ENCODE measurements at regions not wholly inside any gene's neighbourhood (a gene's known extent, or its start where the extent isn't known, plus 50 kb on each side); places are given as distances from the start of the nearest gene placed in this dataset.

DNA sequence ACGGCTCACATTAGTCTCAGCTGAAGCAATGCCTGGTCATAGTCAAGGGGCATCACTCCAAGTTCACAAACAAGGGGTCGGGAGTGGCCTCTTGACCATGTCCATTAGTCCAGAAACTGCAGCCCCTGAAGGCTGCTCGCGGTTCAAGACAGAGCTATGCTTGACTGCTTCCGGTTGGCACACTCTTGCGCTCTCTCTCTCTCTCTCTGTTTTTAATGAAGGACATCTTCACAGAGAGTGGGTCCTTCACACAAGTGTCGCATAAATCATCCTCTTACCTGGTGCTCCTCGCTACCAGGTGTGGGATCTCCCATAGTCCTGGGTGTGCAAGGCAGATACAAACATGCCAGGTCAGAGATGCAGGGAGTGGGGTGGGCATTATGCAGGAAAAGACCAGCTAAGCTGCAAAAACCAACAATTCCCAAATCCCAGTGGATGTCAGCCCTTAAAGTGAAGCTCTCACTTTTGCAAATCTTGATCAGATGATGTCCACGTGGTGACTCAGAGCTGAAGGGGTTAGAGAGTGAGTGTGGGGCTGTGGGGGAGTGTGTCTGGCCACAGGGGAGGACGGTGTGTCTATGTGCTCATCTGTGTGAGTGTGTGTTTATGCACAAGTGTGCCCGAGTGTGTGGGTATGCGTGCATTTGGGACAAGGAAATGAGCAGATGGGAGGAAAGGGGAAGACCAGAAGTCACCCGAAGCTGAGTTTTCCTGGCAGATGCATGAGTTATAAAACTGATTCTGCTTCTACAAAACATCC is 83.7 kb upstream of the PPP2R2D start:
- no peak for DNase-seq
- no peak overlapping the region for H3K27ac ChIP-seq (ENCODE audit: low read depth in 1 of 2, low read length in 2 of 2)
- TF ChIP-seq, protein P1, sequence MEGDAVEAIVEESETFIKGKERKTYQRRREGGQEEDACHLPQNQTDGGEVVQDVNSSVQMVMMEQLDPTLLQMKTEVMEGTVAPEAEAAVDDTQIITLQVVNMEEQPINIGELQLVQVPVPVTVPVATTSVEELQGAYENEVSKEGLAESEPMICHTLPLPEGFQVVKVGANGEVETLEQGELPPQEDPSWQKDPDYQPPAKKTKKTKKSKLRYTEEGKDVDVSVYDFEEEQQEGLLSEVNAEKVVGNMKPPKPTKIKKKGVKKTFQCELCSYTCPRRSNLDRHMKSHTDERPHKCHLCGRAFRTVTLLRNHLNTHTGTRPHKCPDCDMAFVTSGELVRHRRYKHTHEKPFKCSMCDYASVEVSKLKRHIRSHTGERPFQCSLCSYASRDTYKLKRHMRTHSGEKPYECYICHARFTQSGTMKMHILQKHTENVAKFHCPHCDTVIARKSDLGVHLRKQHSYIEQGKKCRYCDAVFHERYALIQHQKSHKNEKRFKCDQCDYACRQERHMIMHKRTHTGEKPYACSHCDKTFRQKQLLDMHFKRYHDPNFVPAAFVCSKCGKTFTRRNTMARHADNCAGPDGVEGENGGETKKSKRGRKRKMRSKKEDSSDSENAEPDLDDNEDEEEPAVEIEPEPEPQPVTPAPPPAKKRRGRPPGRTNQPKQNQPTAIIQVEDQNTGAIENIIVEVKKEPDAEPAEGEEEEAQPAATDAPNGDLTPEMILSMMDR (IDR thresholded peaks at IDR 0.05): no peak
- Mint-ChIP-seq H3K27me3 (peaks cover 8% of the 10 kb centered on the region), H3K4me1 (ENCODE audit: low read depth) (no peaks in the 10 kb centered on the region), H3K9me3 (no peaks in the 10 kb centered on the region), H3K27ac (no peak overlapping the region), H3K4me3 (no peak overlapping the region), H3K36me3 (ENCODE audit: low read depth) (no peaks in the 10 kb centered on the region)
- H3K4me3 ChIP-seq (ENCODE audit: low read length): no peak overlapping the region
- no peaks in the 10 kb centered on the region for H3K4me1 ChIP-seq (ENCODE audit: insufficient read depth, low read length)
- intact Hi-C loops (cut with DNase I, micrococcal nuclease): no loop called here
- peaks cover 0 to 7% of the 10 kb centered on the region in 2 experiments for H3K9me3 ChIP-seq (ENCODE audit: control insufficient read depth in 1 of 2, insufficient read depth in 1 of 2, low read length in 2 of 2)
- ATAC-seq (ENCODE audit: poor library complexity): no peak
- ChIA-PET CTCF (no interaction called here), POLR2A (no interaction called here)
- no peaks in the 10 kb centered on the region for H3K36me3 ChIP-seq (ENCODE audit: insufficient read depth, low read length)
- H3K27me3 ChIP-seq (ENCODE audit: control insufficient read depth in 1 of 2, insufficient read depth in 2 of 2, low read length in 2 of 2): no peaks in the 10 kb centered on the region

DNA sequence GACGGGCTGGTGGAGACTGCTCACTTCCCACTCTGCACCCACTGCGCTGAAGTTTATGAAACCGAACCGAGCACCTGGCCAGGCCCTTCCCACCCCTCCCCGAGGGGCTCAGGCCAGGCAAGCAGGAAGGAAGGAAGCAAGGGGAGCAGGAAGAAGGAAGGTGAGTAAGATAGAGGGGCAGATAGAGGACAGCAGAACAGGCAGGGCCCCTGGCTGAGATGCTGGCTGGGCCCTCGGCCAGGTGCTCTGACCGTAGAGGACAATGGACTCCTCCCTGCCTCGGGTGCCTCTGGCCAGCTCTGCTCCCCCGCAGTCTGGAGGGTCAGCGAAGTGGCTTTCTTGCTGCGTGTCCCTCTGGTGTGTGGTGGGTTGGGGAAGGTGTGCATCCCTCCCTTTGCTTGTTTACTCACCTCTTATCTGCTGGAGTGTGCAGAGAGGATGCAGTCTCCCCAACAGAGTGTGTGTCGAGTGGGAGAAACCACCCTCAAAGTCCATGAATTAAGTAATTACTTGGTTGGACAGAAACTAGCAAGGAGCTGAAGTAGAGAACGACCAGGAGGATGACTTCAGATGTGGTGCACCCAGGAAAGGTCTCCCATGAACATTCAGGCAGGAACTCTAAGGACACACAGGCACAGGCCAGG is 82.8 kb upstream of the PPP2R2D start:
- no peaks in the 10 kb centered on the region for H3K27me3 ChIP-seq (ENCODE audit: control insufficient read depth in 1 of 2, insufficient read depth in 2 of 2, low read length in 2 of 2)
- ChIA-PET POLR2A (no interaction called here), CTCF (no interaction called here)
- no peak overlapping the region for H3K27ac Mint-ChIP-seq
- H3K4me3 ChIP-seq (ENCODE audit: low read length): no peak overlapping the region
- no peaks in the 10 kb centered on the region for H3K9me3 Mint-ChIP-seq
- no peak for ATAC-seq (ENCODE audit: poor library complexity)
- no peak for DNase-seq
- H3K4me1 ChIP-seq (ENCODE audit: insufficient read depth, low read length): no peaks in the 10 kb centered on the region
- TF ChIP-seq, protein P1 (IDR thresholded peaks at IDR 0.05): no peak
- no peaks in the 10 kb centered on the region for H3K4me1 Mint-ChIP-seq (ENCODE audit: low read depth)
- intact Hi-C loops (cut with DNase I, micrococcal nuclease): no loop called here
- H3K9me3 ChIP-seq (ENCODE audit: control insufficient read depth in 1 of 2, insufficient read depth in 1 of 2, low read length in 2 of 2): peaks cover 0 to 2% of the 10 kb centered on the region in 2 experiments
- no peak overlapping the region for H3K27ac ChIP-seq (ENCODE audit: low read depth in 1 of 2, low read length in 2 of 2)
- no peaks in the 10 kb centered on the region for H3K36me3 ChIP-seq (ENCODE audit: insufficient read depth, low read length)
- H3K36me3 Mint-ChIP-seq (ENCODE audit: low read depth): no peaks in the 10 kb centered on the region
- H3K4me3 Mint-ChIP-seq: no peak overlapping the region
- peaks cover 8% of the 10 kb centered on the region for H3K27me3 Mint-ChIP-seq

DNA sequence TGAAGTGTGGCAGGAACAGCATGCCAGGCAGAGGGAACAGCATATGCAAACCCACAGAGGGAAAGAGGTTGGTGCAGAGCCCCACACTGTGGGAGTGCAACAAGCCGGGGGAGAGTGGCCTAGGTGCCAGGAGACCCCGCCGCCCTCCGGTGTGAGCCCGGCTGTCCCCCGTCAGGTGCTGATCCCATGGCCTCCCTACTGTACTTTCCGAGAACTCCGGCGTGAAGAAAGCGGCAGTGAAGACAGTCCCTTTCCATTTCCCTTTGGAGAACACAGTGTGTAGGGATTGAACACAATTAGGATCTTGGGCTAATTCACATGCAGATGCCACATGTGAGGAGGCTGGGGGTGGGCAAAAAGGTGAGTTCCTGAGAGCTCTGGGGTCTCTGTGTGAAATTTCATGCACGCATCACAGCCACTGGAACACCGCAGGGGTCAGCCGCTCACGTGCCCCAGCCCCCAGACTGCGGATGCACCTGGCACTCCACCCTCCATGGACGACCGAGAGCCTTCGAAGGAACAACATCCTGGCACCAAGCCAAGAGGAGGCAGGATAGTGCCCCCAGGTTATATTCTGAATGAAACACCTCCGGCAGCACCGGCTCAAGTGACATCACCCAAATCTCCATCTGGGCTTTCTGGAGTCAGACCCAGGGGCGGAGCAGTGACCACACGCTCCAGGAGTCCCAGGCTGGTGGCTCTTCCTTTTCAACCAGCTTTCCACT is 82.1 kb upstream of the PPP2R2D start:
- H3K27me3 Mint-ChIP-seq: peaks cover 3% of the 10 kb centered on the region
- TF ChIP-seq, protein P1 (IDR thresholded peaks at IDR 0.05): no peak
- no peaks in the 10 kb centered on the region for H3K4me1 Mint-ChIP-seq (ENCODE audit: low read depth)
- POLR2A ChIA-PET: no interaction called here
- H3K9me3 Mint-ChIP-seq: no peaks in the 10 kb centered on the region
- no peaks in the 10 kb centered on the region for H3K36me3 ChIP-seq (ENCODE audit: insufficient read depth, low read length)
- no peak overlapping the region for H3K4me3 Mint-ChIP-seq
- H3K27me3 ChIP-seq (ENCODE audit: control insufficient read depth in 1 of 2, insufficient read depth in 2 of 2, low read length in 2 of 2): no peaks in the 10 kb centered on the region
- no peak for ATAC-seq (ENCODE audit: poor library complexity)
- no peak overlapping the region for H3K27ac ChIP-seq (ENCODE audit: low read depth in 1 of 2, low read length in 2 of 2)
- H3K27ac Mint-ChIP-seq: no peak overlapping the region
- CTCF ChIA-PET: no interaction called here
- no peaks in the 10 kb centered on the region for H3K9me3 ChIP-seq (ENCODE audit: control insufficient read depth in 1 of 2, insufficient read depth in 1 of 2, low read length in 2 of 2)
- no peak overlapping the region for H3K4me3 ChIP-seq (ENCODE audit: low read length)
- no peaks in the 10 kb centered on the region for H3K36me3 Mint-ChIP-seq (ENCODE audit: low read depth)
- DNase-seq: no peak
- intact Hi-C loops (cut with DNase I, micrococcal nuclease): no loop called here
- H3K4me1 ChIP-seq (ENCODE audit: insufficient read depth, low read length): no peaks in the 10 kb centered on the region
